ENCODE measurements at regions not wholly inside any gene's neighbourhood (a gene's known extent, or its start where the extent isn't known, plus 50 kb on each side); places are given as distances from the start of the nearest gene placed in this dataset.

DNA sequence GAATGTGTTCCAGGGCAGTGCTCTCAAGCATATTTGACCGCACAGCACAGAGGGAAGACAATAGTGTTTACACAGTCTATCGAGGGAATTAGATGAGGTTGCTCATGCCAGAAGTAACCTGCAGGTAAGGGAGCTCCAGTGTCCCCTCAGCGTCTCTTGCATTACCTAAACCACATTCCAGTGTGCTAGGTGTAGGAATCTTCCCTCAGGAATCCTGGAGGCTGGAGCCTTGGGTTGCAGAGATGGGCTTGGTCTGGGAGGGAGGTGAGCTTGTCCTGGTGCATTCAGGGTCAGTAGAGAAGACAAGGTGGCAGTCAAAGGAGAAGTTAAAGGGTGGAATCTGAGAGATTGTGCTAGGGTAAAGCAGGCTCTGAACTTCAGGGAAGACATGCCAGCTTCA is 56.3 kb downstream of the SOX14 start:
- no peaks in the 10 kb centered on the region for H3K9me3 Mint-ChIP-seq (ENCODE audit: unreplicated experiment)
- H3K4me3 Mint-ChIP-seq (ENCODE audit: unreplicated experiment), result no peak overlapping the region
- no peak overlapping the region for H3K27ac Mint-ChIP-seq (ENCODE audit: unreplicated experiment)
- TF ChIP-seq, protein P1, sequence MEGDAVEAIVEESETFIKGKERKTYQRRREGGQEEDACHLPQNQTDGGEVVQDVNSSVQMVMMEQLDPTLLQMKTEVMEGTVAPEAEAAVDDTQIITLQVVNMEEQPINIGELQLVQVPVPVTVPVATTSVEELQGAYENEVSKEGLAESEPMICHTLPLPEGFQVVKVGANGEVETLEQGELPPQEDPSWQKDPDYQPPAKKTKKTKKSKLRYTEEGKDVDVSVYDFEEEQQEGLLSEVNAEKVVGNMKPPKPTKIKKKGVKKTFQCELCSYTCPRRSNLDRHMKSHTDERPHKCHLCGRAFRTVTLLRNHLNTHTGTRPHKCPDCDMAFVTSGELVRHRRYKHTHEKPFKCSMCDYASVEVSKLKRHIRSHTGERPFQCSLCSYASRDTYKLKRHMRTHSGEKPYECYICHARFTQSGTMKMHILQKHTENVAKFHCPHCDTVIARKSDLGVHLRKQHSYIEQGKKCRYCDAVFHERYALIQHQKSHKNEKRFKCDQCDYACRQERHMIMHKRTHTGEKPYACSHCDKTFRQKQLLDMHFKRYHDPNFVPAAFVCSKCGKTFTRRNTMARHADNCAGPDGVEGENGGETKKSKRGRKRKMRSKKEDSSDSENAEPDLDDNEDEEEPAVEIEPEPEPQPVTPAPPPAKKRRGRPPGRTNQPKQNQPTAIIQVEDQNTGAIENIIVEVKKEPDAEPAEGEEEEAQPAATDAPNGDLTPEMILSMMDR (IDR thresholded peaks at IDR 0.05; ENCODE audit: unreplicated experiment), result no peak
- no peaks in the 10 kb centered on the region for H3K36me3 Mint-ChIP-seq (ENCODE audit: low read depth, unreplicated experiment)
- DNase-seq (ENCODE audit: low spot score), result no peak
- H3K4me1 Mint-ChIP-seq (ENCODE audit: unreplicated experiment), result no peaks in the 10 kb centered on the region
- H3K27me3 Mint-ChIP-seq (ENCODE audit: unreplicated experiment), result peaks cover 4% of the 10 kb centered on the region

DNA sequence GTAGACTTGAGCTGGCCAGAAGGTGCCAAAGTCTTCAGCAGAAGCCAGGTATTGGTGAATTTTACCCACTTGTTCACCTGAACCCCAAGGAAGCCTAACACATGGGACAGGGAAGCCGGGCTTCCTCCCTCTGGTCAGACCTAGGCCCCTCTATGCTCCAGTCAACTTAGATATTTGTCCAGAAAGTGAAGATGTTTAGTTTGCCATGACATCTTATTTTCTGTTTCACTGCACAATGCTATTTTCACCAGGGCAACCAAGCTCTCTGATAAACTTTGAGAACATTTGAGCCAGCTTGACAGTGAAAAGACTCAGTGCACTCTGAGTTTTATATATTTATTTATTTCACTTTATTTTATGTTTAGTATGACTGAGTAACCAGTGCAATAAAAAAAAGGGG is 71.0 kb downstream of the SOX14 start:
- TF ChIP-seq, protein P1 (IDR thresholded peaks at IDR 0.05; ENCODE audit: unreplicated experiment), result no peak
- Mint-ChIP-seq H3K27ac (ENCODE audit: unreplicated experiment) (no peak overlapping the region), H3K27me3 (ENCODE audit: unreplicated experiment) (peaks cover 1% of the 10 kb centered on the region), H3K4me3 (ENCODE audit: unreplicated experiment) (no peak overlapping the region), H3K36me3 (ENCODE audit: low read depth, unreplicated experiment) (peaks cover 3% of the 10 kb centered on the region), H3K4me1 (ENCODE audit: unreplicated experiment) (peaks cover 9% of the 10 kb centered on the region), H3K9me3 (ENCODE audit: unreplicated experiment) (no peaks in the 10 kb centered on the region)
- no peak for DNase-seq (ENCODE audit: low spot score)

DNA sequence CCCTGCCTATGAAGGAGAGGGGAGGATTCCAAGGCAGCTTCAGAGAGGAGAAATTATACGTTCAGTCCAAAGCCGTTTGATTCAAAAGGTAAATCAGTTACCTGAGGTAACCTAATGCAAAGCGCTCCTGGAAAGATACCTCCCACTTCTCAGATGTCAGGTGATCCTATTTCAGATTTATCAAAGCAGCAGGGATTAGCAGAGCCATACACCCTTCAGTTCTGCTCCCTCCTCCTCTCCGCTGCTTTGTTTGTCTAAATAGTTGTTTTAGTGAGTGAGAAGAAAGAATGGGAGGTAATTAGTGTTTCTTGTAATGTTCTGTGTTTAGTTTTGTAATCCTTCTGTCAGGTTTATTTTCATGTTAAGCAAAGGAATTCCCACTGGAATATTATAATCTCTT is 81.1 kb downstream of the SOX14 start:
- TF ChIP-seq, protein P1 (IDR thresholded peaks at IDR 0.05; ENCODE audit: unreplicated experiment), result no peak
- Mint-ChIP-seq H3K27ac (ENCODE audit: unreplicated experiment) (no peak overlapping the region), H3K4me3 (ENCODE audit: unreplicated experiment) (no peak overlapping the region), H3K27me3 (ENCODE audit: unreplicated experiment) (no peaks in the 10 kb centered on the region), H3K9me3 (ENCODE audit: unreplicated experiment) (no peaks in the 10 kb centered on the region), H3K36me3 (ENCODE audit: low read depth, unreplicated experiment) (no peaks in the 10 kb centered on the region), H3K4me1 (ENCODE audit: unreplicated experiment) (no peaks in the 10 kb centered on the region)
- no peak for DNase-seq (ENCODE audit: low spot score)

DNA sequence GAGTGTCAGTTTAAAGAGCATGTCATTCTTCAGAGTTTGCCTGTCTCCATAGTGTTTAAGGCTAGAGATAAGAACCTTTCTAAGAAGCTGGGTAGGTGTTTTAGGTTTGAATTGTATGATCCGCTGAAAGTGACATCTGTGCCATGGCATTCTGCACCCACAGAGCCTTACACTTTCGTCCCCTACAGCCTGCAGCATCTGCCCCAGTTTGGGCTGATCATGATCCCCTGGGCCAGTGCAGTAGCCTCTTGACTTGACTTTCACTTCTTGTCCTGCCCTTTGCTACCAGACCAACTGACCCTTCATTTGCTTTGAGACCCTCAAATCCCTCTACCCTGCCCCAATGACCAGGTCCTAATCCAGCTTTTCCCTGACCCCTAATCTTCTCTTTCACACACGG is 81.6 kb downstream of the SOX14 start:
- no peak overlapping the region for H3K27ac Mint-ChIP-seq (ENCODE audit: unreplicated experiment)
- TF ChIP-seq, protein P1 (IDR thresholded peaks at IDR 0.05; ENCODE audit: unreplicated experiment), result no peak

DNA sequence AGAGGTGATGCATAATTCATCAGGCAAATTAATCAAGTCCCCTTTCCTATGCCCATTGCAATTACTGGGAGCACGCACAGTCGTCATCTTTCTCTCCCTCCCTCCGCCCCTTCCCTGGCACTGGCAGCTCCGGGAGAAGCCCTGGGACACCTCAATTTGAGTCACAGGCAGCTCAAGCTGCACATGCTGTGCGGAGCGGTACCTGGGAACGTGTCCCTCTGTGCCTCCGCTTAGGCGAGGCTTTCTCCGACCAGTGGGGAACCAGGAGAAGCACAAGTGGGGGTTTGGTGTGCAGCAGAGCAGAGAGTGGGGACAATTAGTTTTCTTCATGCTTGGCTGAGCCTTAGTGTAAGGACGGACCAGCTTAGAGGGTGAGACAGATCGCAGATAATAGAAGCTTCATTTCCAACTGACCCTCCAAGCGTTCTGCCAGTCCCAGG is 88.3 kb downstream of the SOX14 start:
- DNase-seq (ENCODE audit: low spot score), result no peak
- Mint-ChIP-seq H3K4me1 (ENCODE audit: unreplicated experiment) (peaks cover 8% of the 10 kb centered on the region), H3K9me3 (ENCODE audit: unreplicated experiment) (no peaks in the 10 kb centered on the region), H3K27me3 (ENCODE audit: unreplicated experiment) (no peaks in the 10 kb centered on the region), H3K36me3 (ENCODE audit: low read depth, unreplicated experiment) (no peaks in the 10 kb centered on the region), H3K27ac (ENCODE audit: unreplicated experiment) (no peak overlapping the region), H3K4me3 (ENCODE audit: unreplicated experiment) (no peak overlapping the region)
- TF ChIP-seq, protein P1 (IDR thresholded peaks at IDR 0.05; ENCODE audit: unreplicated experiment), result no peak

More for the DNA sequence above, 81.6 kb downstream of the SOX14 start:
- Mint-ChIP-seq H3K4me3 (ENCODE audit: unreplicated experiment) (no peak overlapping the region), H3K4me1 (ENCODE audit: unreplicated experiment) (no peaks in the 10 kb centered on the region), H3K27me3 (ENCODE audit: unreplicated experiment) (no peaks in the 10 kb centered on the region), H3K36me3 (ENCODE audit: low read depth, unreplicated experiment) (no peaks in the 10 kb centered on the region), H3K9me3 (ENCODE audit: unreplicated experiment) (no peaks in the 10 kb centered on the region)
- no peak for DNase-seq (ENCODE audit: low spot score)
